Stromal cell of bone marrow (primary cell): ENCODE measurements at regions not wholly inside any gene's neighbourhood (a gene's known extent, or its start where the extent isn't known, plus 50 kb on each side); places are given as distances from the start of the nearest gene placed in this dataset.
"Not testable (repeated sequence)": the region's sequence is repeated elsewhere in the genome, so short reads cannot be mapped to it uniquely, and the experiment has no call there.

Experiments used
- DNase-seq: peaks from one replicate; pipeline ENCODE4 v3.0.0-alpha.2; 2012; ENCODE audit warnings: low read depth

DNA sequence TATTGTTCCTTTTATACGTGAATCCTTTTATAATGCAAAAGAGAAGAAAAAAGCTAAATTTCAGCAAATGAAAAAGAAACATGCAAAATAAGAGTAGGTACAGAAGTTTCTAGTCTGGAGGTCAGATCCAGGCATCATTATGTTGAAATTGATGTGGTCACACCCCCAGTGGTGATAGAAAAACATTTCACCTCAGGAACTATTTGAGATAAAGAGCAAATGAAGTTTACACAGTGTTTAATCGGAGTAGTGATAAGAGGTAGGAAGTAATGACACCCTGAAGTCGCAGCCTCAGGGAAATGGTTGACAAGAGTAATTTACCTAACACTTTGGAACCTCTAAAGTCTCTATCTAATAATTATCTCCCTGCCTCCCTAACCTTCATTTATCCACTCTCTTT is 536.0 kb upstream of the STEAP1 start:
- DNase-seq: no peak

DNA sequence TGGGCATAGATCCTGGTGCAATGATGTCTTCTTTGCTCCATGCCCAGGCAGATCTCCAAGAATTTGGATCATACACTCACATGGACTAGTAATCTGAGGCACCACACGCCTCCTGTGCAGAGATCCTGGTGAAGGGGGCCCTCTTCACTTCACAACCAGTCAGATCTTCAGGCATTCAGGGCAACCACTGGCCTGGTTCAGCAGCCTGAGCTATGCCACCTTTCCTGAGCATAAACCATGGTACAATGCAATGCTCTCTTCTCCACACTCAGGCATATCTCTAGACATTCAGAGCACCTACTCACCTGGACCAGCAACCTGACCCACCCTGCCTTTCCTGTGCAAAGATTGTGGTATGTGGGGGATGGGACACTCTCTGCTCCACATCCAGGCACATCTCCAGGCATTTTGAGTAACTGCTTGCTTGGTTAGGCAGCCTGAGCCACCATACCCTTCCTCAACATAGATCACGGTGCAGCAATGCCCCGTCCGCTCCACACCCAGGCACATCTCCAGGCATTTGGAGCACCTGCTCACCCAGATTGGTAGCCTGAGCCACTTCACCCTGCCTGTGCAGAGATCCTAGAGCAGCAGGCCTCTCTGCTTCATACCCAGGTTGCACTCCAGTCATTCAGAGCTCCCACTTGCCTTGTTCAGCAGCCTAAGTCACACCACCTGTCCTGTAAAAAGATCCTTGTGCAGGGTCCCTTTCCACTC is 532.2 kb upstream of the STEAP1 start:
- no peak for DNase-seq

DNA sequence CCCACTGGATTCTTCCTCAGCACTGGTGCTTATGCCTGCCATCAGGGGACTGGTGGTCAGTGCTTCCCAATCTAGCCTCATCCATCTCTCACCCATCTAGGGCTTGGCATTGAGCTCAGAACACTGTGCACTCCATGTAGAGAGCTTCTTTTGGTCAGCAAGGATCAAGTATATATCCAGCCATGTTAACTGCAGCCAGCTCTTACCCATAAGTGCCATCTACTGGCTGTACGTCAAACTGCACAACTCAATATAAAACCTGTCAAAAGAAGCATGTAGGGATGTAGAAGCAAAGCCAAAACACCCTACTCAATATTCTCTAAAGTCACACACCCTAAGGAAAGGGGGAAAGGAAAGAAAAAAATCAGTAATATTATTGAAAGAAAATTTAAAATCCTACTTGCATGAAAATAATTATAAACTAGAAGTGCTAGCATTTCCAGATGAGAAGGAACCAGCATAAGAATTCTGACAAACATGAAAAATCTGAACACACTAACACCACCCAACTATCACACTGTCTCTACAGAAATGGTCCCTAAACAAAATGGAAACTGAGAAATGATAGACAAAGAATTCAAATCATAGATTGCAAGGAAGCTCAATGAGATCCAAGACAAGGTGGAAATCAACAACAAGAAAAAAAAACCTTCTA is 531.1 kb upstream of the STEAP1 start:
- DNase-seq: peak; percentile 6

DNA sequence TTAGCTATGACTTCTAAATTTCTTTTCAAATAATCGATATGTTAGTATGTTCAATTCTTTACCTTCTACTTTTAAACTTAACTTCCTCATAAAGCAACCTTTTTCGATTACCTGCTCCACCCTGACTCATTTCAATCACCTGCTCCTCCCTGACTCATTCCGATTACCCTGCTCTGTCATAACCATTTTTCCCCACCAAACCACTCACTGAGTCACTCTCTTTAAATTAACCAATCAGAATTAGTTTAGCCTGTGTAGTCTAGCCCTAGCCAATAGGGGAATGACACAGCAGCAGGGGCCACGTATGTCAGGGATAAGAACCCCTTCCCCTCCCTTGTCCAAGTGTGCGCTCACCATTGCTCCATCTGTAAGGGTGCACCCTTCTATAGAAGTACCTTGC is 530.1 kb upstream of the STEAP1 start:
- not testable (repeated sequence) for DNase-seq

DNA sequence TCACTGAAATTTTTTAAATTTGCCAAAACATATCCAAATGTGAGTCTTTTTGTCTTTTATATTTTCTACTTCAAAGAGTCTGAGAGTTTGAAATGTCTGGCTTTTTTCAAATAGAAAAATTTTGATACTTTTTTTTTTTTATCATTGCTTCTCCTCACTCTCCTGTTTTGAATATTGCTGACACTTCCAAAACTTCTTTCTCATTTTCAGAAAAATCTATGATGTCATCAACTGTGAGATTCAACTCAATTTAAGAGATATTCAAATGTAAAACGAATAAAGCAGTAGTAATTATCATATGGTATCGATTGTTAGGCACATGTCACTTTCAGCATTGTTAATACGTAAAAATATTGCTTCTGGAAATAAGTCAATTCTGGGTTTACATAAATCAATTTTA is 505.8 kb upstream of the STEAP1 start:
- DNase-seq: no peak

DNA sequence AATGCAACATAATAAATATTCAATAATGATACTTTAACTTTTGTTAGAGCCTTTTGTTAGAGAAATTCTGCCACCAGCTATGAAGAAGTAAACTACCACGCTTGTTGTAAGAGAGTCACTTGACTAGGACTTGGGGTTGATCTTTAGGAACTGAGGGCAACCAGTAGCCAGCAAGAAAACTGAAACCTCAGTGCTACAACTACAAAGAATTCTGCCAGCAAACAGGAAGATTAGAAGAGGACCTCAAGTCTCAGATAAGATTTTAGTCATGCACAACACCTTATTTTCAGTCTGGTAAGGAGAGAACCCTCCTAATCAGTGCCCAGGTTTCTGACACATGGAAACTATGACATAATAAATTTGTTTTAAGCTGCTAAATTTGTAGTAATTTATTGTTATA is 498.3 kb upstream of the STEAP1 start:
- DNase-seq: no peak

DNA sequence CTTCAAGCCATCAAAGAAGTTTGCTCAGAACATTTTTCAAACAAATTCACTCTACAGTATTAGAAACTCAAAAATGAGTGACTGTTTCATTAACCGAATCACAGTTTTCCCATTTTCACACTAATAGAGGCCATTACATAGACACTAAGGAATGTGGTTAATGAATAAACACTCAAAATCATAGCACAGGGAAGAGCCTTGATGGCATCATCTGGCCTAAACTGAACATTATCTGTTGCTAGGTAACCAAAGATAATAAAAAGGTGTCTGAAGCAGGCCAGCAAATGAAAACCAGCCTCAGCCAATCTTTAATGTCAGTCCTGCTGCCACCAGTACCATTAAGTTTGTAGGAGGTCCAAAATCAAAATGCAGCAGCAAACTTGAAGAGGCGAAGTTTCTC is 492.4 kb upstream of the STEAP1 start:
- DNase-seq: no peak

DNA sequence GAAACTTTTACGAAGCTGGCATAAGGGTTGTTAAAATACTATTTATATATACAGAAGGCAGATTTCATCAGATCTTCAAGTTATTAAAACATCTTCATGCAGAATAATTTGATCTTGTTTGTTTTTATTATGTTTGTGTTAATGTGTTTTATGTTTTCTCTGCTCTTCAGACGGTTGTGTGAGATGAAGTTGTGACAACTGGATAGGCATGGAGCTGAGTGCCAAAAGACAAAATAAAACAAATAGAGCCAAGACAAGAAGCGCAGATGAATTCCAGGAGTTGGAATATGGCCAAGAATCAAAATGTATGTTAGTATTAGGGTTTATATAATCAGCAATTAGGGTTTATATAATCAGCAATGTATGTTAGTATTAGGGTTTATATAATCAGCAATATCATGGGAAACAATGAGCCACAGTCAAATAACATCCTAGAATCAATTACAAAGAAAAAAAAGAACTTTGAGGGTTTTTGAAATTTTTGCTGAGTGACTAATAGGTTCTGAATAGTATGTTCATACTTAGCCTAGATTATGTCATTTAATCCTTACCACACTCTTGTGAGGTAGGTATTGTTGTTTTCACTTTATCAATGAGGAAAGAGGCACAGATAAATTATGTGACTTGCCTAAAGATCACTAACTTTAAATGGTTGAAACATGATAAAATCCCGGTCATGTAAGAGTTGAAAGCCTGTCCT is 488.0 kb upstream of the STEAP1 start:
- DNase-seq: no peak

DNA sequence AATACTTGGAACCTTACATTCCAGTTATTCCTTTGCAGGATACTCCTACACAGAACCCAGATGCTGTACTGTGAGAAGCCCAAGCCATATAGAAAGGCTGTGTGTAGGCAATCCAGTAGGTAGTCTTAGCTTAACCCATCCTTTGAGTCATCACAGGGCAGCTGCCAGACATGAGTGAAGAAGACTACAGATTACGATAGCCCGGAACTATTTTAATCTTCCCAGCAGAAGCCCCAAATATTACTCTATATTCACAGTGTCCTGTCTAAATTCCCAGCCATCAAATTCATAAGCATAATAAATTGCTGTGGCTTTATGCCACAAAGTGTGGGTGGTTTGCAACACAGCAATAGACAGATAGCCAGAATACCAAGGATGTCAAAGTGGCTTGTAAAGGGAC is 474.1 kb upstream of the STEAP1 start:
- no peak for DNase-seq

DNA sequence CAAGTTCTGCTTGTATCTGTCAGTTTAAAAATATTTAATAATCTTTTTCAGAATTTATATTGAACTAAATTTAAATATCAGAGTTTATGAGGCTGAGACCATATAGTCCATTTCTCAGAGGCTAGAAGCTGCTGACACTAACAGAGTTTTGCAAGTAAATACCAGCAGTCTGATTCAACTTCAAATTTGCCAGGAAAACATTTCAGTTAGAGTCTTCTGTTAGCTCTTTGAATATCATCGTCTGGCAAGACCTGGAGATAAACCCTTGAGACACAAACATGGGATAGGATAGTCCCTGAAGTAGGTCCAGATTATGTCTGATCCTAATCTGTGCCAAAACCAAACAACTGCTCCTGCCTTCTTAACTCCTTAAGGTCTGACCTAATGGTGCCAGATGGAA is 472.8 kb upstream of the STEAP1 start:
- DNase-seq: no peak

DNA sequence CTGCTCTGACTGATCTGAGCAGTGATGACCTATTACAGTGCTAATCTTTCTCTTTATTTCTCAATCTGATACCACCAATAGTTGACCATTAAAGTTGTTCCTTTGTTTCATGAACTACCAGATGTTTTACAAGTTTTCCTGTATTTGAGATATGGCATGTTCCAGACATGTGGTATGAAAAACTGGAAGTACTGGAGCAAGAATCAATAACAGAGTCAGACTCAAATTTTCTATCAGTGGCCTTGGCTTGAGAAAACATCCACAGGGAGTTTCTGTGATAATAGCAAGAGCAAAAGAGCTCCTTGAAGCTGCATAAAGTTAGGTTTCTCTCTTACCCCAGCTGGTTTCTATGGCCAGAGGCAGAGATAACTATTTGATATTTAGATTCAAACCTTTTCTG is 469.0 kb upstream of the STEAP1 start:
- DNase-seq: no peak

DNA sequence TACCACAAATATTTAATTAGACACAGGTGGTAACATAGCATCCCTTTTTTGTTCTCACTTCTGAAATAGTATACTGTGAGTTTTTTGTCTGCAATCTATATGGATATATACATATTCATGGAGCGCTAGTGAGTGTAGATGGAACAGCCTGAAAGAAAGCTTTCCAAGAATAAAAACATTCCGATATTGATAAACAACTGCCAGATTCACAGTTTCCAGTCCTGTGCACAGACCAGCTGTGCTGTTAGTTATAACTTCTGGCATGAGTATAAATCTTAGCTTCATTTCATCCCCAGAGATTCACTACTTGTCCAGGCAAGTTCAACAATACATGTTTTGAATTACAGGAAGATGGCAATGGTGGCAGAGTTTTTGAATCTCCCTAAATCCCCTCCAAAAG is 467.1 kb upstream of the STEAP1 start:
- no peak for DNase-seq

DNA sequence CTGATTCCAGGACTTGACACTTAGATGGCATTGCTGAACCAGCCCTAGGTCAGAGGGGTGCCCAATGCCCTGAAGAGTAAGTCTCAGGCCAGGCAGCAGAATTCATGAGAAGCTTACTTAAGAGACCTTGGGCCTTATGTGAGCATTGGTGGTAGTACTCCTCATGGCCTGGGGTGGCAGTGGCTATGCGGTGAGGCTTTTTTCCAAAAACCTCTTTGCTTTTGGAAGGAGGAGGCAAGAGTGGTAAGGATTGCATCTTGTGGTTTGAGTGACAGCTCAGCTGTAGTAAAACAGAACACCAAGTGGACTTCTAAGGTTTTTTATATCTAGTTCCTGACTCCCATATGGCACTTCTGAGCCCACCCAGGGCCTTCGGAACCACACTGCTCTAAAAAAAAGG is 459.0 kb upstream of the STEAP1 start:
- no peak for DNase-seq

DNA sequence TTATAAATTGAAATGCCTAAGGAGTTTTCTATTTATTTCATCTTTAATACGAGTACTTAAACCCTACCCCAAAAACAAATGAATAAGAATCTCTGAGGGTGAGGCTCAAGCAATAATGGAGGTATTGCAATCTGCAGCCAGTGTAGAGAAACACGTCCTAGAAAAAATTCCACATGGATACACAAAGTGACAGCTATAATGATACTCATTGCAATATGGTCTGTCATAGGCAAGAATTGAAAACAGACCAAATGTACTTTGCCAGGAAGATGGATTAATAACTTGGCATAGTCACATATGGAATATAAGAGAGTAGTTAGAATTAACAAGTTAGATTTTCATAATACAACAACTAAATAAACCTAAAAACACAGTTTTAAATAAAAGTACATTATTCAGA is 440.1 kb upstream of the STEAP1 start:
- no peak for DNase-seq

DNA sequence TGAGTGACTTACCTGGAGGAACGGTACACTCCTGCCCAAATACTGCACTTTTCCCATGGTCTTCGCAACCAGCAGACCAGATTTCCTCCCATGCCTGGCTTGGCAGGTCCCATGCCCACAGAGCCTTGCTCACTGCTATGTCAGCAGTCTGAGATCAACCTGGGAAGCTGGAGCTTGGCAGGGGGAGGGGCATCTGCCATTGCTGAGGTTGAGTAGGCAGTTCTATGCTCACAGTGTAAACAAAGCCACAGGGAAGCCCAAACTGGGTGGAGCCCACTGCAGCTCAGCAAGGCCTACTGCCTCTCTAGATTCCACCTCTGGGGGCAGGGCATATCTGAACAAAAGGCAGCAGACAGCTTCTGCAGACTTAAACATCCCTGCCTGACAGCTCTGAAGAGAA is 435.3 kb upstream of the STEAP1 start:
- DNase-seq: not testable (repeated sequence)

DNA sequence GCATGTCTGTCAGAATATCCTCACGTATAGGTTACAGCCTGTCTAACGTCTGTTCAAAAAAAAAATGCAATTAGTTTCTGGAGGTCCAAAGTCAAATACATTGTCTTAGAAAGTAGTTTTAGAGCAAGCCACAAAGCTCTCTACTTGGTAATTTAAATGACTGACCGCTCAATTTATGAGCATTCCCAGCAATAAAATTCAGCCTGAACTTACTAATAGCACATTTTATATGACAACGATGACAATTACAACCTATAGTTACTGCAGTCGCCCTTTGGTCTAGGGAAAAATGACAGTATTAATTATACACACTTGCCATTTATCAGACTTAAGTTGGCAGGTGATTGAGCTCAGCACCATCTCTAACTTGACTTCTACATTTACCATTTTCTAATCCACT is 425.8 kb upstream of the STEAP1 start:
- DNase-seq: no peak

DNA sequence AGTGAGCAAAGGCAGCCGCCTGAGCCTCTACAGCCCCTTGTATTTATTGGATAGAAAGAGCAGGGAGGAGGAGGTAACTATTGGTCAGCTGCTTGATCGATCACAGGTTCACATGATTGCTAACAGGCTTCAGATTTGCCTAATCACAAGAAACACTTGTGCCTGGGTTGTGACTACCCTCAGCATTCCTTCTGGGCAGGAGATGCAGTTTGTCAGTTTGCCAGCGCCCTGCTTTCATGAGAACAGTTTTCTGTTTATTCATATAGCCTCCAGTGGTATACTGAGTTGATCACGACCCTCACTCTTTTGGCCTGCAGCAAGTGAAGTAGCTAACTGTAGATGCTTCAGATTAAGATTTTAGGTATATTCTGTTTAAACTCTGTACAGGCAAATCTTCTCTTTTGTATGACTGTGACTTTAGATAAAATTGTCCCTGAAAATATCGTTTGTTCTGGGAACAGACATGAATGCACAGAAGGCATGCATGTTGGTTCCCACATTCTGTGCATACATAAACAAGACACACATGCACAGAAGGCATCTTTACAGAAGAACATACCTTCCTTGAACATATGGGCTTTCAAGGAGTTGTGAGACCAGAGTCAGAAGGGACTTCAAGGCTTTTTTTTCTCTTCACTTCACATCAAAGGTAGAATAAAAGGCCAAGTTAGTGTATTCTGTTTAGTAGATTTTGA is 422.4 kb upstream of the STEAP1 start:
- DNase-seq: no peak

DNA sequence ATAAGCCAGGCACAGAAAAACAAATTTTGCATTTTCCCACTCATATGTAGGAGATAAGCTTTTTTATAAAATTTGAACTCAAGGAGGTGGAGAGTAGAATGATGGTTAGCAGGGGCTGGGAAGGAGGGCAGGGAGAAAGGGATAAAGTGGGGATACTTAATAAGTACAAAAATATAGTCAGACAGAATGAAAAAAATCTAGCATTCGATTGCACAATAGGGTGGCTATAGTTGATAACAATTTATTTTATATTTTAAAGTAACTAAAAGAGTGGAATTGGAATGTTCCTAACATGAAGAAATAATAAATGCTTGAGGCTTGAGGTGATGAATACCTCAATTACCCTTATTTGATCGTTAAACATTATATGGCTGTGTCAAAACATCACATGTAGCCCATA is 415.7 kb upstream of the STEAP1 start:
- DNase-seq: no peak

DNA sequence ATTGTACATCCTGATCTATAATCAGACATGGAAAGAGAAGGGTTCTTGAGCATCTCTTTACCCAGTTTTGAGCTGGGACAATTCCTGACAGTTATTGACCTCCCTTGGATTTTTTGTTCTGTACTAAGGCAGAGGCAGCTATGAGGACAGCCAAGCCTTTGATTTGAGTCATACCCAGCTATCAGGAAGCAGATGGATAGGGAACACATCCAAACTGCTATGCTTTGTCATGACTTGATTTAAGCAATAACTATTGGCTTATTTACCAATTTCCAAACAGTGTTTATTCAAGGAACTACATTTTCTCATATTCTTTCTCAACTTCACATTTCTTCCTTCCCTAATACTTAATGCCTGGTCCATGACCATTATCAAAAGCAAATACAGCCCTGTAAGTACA is 396.4 kb upstream of the STEAP1 start:
- DNase-seq: no peak

DNA sequence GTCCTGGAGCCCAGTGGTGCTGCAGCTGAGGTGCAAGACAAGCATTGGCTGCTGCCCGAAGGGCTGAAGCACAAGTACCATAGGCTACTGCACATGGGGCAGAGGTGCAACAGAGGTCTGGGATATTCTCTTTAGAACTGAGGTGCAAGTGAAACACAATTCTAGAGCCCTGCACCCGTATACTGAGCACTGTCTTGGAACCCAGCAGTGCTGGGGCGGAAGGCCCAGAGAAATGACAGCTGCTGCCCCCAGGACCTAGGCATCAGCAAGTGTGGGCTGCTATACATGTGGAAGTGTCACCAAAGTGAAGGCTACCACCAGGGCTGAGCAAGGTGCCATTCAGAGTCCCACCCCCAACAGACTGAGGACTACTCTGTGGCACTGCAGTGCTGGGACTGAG is 393.6 kb upstream of the STEAP1 start:
- DNase-seq: no peak

DNA sequence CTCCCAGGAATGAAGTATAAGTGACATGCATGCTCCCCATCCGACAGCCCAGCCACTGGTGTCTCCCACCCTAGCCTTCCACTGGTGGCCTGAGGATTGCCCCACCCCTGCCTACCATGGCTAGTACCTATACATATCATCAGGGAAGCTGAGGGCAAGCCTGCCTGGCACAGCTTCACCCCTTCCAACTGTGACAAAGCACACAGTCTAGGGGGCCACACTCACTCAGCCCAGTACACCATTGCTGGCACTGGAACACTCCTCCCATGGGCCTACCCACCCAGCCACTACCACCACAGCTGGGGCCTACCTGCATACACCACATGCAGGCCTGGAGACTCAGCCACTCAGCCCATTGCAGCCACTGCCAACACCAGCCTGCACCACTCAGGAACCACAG is 393.1 kb upstream of the STEAP1 start:
- no peak for DNase-seq

DNA sequence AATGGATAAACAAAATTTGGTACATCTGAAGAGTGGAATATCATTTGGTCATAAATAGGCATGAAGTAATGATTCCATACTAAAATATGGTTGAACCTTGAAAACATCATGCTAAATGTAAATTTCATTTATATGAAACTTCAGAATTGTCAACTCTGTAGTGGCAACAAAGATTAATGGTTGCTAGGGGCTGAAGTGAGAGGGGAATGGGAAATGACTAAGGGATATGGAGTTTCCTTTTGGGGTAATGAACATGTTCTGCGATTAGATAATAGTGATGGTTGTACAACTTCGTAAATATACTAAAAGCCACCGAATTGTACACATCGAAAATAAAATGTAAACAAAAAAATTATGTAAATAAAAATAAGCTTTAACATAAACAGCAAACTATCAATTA is 384.1 kb upstream of the STEAP1 start:
- DNase-seq: no peak
